OCI-LY1 (cell line): ENCODE measurements at regions not wholly inside any gene's neighbourhood (a gene's known extent, or its start where the extent isn't known, plus 50 kb on each side); places are given as distances from the start of the nearest gene placed in this dataset.

Experiments
- H2AFZ ChIP-seq: fragments of 200-600 bp; sonication (generic), shearing (Covaris generic); 2 replicates; pipeline ENCODE4 v1.6.0; 2014; ENCODE audit warnings: antibody characterized with exemption, mild to moderate bottlenecking, low read length
- H3F3A ChIP-seq: fragments of 200-600 bp; sonication (generic), shearing (Covaris generic); 2 replicates; pipeline ENCODE4 v1.6.0; 2014; ENCODE audit warnings: mild to moderate bottlenecking, antibody characterized with exemption, low read length, moderate library complexity; ENCODE audit not compliant: insufficient read depth
- H3K27ac ChIP-seq: fragments of 200-600 bp; sonication (generic); 2 replicates; pipeline ENCODE4 v1.5.1; 2014; ENCODE audit warnings: low read length, mixed run types, mild to moderate bottlenecking, low read depth; ENCODE audit not compliant: poor library complexity, severe bottlenecking
- H3K27me3 ChIP-seq: fragments of 200-600 bp; sonication (generic); 2 replicates; pipeline ENCODE4 v1.6.0; 2014; ENCODE audit warnings: antibody characterized with exemption, mild to moderate bottlenecking, low read length, moderate library complexity; ENCODE audit not compliant: insufficient read depth
- H3K36me3 ChIP-seq: fragments of 200-600 bp; sonication (generic); 2 replicates; pipeline ENCODE4 v1.6.1; 2014; ENCODE audit warnings: mild to moderate bottlenecking, antibody characterized with exemption, low read length, moderate library complexity, mixed read lengths; ENCODE audit not compliant: insufficient read depth
- H3K4me1 ChIP-seq: fragments of 200-600 bp; sonication (generic); 2 replicates; pipeline ENCODE4 v1.5.1; 2014; ENCODE audit warnings: mild to moderate bottlenecking, low read length, moderate library complexity; ENCODE audit not compliant: insufficient read depth, severe bottlenecking
- H3K4me2 ChIP-seq: fragments of 200-600 bp; sonication (generic), shearing (Covaris generic); 2 replicates; pipeline ENCODE4 v1.6.1; 2014; ENCODE audit warnings: low read length
- H3K4me3 ChIP-seq: fragments of 200-600 bp; sonication (generic); 2 replicates; pipeline ENCODE4 v1.5.1; 2014; ENCODE audit warnings: low read length, low read depth, mild to moderate bottlenecking, mixed read lengths; ENCODE audit not compliant: poor library complexity, severe bottlenecking
- H3K79me2 ChIP-seq: fragments of 200-600 bp; shearing (Covaris generic); 2 replicates; pipeline ENCODE4 v1.6.1; 2016; ENCODE audit warnings: mixed run types, low read length, mixed read lengths; ENCODE audit not compliant: insufficient read depth
- H3K9ac ChIP-seq: fragments of 200-600 bp; sonication (generic), shearing (Covaris generic); 2 replicates; pipeline ENCODE4 v1.6.1; 2014; ENCODE audit warnings: mild to moderate bottlenecking, low read length, mixed read lengths
- H3K9me2 ChIP-seq: fragments of 200-600 bp; sonication (generic), shearing (Covaris generic); 2 replicates; pipeline ENCODE4 v1.6.1; 2014; ENCODE audit warnings: low read depth, mild to moderate bottlenecking, low read length, mixed read lengths
- H3K9me3 ChIP-seq: fragments of 200-600 bp; shearing (Covaris generic); 2 replicates; pipeline ENCODE4 v1.6.1; 2014; ENCODE audit warnings: low read length, mixed read lengths
- H4K20me1 ChIP-seq: fragments of 200-600 bp; sonication (generic), shearing (Covaris generic); 2 replicates; pipeline ENCODE4 v1.6.0; 2016; ENCODE audit warnings: mild to moderate bottlenecking, low read length; ENCODE audit not compliant: insufficient read depth
- CTCF ChIP-seq: fragments of 200-600 bp; sonication (generic), shearing (Covaris generic); IDR thresholded peaks from 2 replicates; pipeline ENCODE4 v1.5.1; 2017; ENCODE audit warnings: mild to moderate bottlenecking, antibody characterized with exemption, low read length, moderate library complexity, mixed read lengths
- EZH2 ChIP-seq: fragments of 200-600 bp; sonication (generic), shearing (Covaris generic); IDR thresholded peaks from 2 replicates; pipeline ENCODE4 v1.8.0; 2017; ENCODE audit warnings: borderline replicate concordance, mixed run types, mild to moderate bottlenecking, antibody characterized with exemption, low read length, moderate library complexity, mixed read lengths

- no peak overlapping the region for H3K4me3 ChIP-seq
- H3K27ac ChIP-seq, result no peak overlapping the region
- H3K4me2 ChIP-seq, result no peak overlapping the region
- H3K27me3 ChIP-seq, result no peaks in the 10 kb centered on the region
- no peak overlapping the region for H2AFZ ChIP-seq
- no peaks in the 10 kb centered on the region for H3K9me2 ChIP-seq
- H3F3A ChIP-seq, result no peaks in the 10 kb centered on the region
- H3K4me1 ChIP-seq, result no peaks in the 10 kb centered on the region
- no peaks in the 10 kb centered on the region for H3K79me2 ChIP-seq
- no peaks in the 10 kb centered on the region for H3K9me3 ChIP-seq
- TF ChIP-seq CTCF, result no peak
- TF ChIP-seq EZH2, result no peak
- H4K20me1 ChIP-seq, result no peaks in the 10 kb centered on the region
- H3K36me3 ChIP-seq, result no peaks in the 10 kb centered on the region
- no peak overlapping the region for H3K9ac ChIP-seq
Observed at GRCh38 chr5:25964009-25964372, 1074.4 kb downstream of the CDH9 start.

DNA sequence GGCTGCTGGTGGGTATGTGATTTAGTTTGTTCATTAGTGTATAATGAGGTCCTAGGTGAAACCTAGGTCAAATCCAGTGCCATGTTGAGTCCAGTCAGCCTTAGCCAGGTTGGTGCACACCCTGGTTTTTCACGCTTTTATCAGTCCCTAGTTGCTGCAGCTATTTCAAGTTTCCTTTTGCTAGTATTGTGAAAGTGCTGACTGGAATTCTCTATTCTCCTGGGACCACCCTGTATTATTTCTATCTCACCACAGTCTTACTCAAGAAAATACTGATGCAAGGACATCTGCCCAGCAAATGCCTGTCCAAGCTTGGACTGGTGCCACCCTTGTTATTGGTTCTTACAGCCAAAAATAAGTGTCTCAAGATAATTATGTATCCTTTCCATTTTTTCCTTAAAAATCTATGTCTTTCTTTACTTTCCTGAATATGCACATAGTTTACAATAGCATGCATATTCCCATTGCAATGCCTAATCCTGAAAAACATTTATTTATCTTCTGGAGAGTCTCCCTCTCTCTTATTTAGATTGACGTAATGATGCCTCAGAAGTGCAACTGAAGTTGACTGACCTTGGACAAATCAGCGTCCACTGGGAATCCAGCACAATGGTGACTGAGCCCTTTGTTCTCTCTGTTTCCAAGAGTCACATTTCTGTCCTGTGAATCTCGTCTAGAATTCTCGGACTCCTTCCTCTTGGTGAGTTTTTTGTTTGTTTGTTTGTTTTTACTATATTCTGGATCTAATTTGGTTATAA, 1075.0 kb downstream of the CDH9 start:
- TF ChIP-seq CTCF (no peak), EZH2 (no peak)
- Histone ChIP-seq H2AFZ (no peak overlapping the region), H3K4me2 (no peak overlapping the region), H3K4me3 (no peak overlapping the region), H3K9me2 (no peaks in the 10 kb centered on the region), H3K27me3 (no peaks in the 10 kb centered on the region), H3K27ac (no peak overlapping the region), H3K9me3 (no peaks in the 10 kb centered on the region), H3K9ac (no peak overlapping the region), H4K20me1 (no peaks in the 10 kb centered on the region), H3K4me1 (no peaks in the 10 kb centered on the region), H3K79me2 (no peaks in the 10 kb centered on the region), H3K36me3 (no peaks in the 10 kb centered on the region), H3F3A (no peaks in the 10 kb centered on the region)

DNA sequence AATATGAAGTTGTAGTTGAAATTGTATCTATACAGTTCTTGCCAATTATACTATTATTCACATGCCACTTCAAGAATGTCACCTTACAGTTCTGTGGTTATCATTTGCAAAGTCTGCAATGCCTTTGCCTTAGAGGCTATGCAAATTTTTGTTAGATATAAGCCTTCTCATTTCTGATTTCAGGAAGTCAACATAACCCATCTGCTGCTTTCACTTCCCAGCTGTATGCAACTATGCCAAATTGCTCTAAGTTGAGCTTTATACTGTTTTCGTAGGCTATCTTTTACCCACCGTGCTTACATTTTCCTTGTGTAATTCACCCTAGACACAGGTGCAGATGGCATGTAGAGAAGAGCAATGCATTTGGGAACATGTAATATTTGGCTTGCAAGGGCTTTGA, 1083.0 kb downstream of the CDH9 start:
- Histone ChIP-seq H3K9me2 (no peaks in the 10 kb centered on the region), H3K4me1 (peaks cover 36% of the 10 kb centered on the region), H3K4me3 (no peak overlapping the region), H4K20me1 (no peaks in the 10 kb centered on the region), H3F3A (no peaks in the 10 kb centered on the region), H3K27me3 (no peaks in the 10 kb centered on the region), H3K36me3 (no peaks in the 10 kb centered on the region), H3K4me2 (peak overlapping the region; percentile 53), H3K9ac (no peak overlapping the region), H2AFZ (no peak overlapping the region), H3K9me3 (no peaks in the 10 kb centered on the region), H3K27ac (peak overlapping the region; percentile 86), H3K79me2 (no peaks in the 10 kb centered on the region)
- TF ChIP-seq CTCF, result no peak
- no peak for TF ChIP-seq EZH2
